OCI-LY3 (cell line): ENCODE measurements at regions not wholly inside any gene's neighbourhood (a gene's known extent, or its start where the extent isn't known, plus 50 kb on each side); places are given as distances from the start of the nearest gene placed in this dataset.

ENCODE experiments used
- H2AFZ ChIP-seq: fragments of 200-600, 300-600 bp; shearing (Covaris generic); 2 replicates; pipeline ENCODE4 v1.6.0; 2014; ENCODE audit warnings: antibody characterized with exemption, low read depth, low read length
- H3K27ac ChIP-seq: fragments of 200-600, 300-600 bp; sonication (generic); 2 replicates; pipeline ENCODE4 v1.5.1; 2014; ENCODE audit warnings: mild to moderate bottlenecking, low read length, moderate library complexity, mixed read lengths
- H3K27me3 ChIP-seq: fragments of 200-600, 300-600 bp; sonication (generic); 2 replicates; pipeline ENCODE4 v1.6.1; 2014; ENCODE audit warnings: low read depth, low read length, mixed read lengths
- H3K36me3 ChIP-seq: fragments of 200-600, 300-600 bp; sonication (generic); replicated peaks from 2 replicates; pipeline ENCODE3; 2014; ENCODE audit warnings: low read depth, low read length, mixed read lengths
- H3K4me1 ChIP-seq: fragments of 300-600, 200-600 bp; sonication (generic); 2 replicates; pipeline ENCODE4 v1.6.1; 2014; ENCODE audit warnings: low read length, mixed read lengths
- H3K4me2 ChIP-seq: fragments of 200-600, 300-600 bp; sonication (generic); 2 replicates; pipeline ENCODE4 v1.6.1; 2014; ENCODE audit warnings: low read length, mixed read lengths
- H3K4me3 ChIP-seq: fragments of 300-600, 200-600 bp; sonication (generic); 2 replicates; pipeline ENCODE4 v1.5.1; 2014; ENCODE audit warnings: antibody characterized with exemption, mild to moderate bottlenecking, low read length, moderate library complexity
- H3K79me2 ChIP-seq: fragments of 300-600, 200-600 bp; shearing (Covaris generic); 2 replicates; pipeline ENCODE4 v1.6.1; 2014; ENCODE audit warnings: mild to moderate bottlenecking, low read length, mixed read lengths
- H3K9ac ChIP-seq: fragments of 300-600, 200-600 bp; shearing (Covaris generic); 2 replicates; pipeline ENCODE4 v1.6.0; 2014; ENCODE audit warnings: mild to moderate bottlenecking, low read length, moderate library complexity
- H3K9me3 ChIP-seq: fragments of 200-600, 300-600 bp; shearing (Covaris generic); 2 replicates; pipeline ENCODE4 v1.6.1; 2014; ENCODE audit warnings: low read length, mixed read lengths; ENCODE audit not compliant: insufficient read depth
- H4K20me1 ChIP-seq: fragments of 200-600, 300-600 bp; sonication (generic); 2 replicates; pipeline ENCODE4 v1.6.1; 2016; ENCODE audit warnings: low read length, mixed read lengths; ENCODE audit not compliant: insufficient read depth
- EZH2phosphoT487 ChIP-seq: fragments of 200-600 bp; shearing (Covaris generic); IDR thresholded peaks from 2 replicates; pipeline ENCODE4 v1.6.1; 2018; ENCODE audit warnings: antibody characterized with exemption, mixed run types, low read depth
- TF ChIP-seq, protein P1 (sequence below): fragments of 200-600, 300-600 bp; sonication (generic); IDR thresholded peaks from 2 replicates; pipeline ENCODE4 v1.5.1; 2014; ENCODE audit warnings: antibody characterized with exemption, low read length, low read depth

DNA sequence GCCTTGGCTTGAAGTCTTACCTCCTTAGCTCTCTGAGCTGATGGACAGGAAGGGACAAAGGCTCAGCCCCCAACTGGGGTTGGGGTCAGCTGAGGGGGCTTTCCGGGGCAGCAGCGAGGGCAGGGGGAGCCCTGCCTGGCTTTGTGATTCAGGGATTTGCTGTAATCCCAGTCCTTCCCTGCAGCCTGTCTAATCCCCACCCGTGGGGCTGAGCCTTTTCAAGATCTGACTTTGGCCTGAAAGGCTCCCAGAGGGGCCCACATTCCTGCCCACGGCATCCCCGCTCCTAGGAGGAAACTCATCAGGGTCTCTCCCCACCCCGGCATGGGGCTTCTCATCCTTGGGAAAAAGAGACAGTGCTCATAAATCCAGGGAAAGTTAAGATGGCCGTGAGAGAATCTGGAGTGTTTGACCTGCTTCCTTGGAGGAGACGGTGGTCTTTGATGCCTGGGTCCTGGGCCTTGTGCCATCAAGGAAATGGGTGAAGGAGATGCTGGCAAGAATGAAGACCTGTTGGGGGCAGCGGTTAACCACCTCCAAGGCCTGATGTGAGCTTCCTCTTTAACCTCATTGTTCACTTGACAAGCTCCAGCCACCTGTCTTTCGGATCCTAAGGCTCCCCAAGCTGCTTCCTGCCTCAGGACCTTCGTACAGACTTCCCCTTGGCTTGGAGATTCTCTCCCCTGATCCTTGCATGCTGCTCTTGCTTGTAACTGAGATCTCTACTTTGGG lies 83.1 kb upstream of the WNT4 start:
- Histone ChIP-seq H2AFZ (no peak overlapping the region), H3K9me3 (no peaks in the 10 kb centered on the region), H4K20me1 (no peaks in the 10 kb centered on the region), H3K4me2 (no peak overlapping the region), H3K27ac (no peak overlapping the region), H3K36me3 (peaks cover 5% of the 10 kb centered on the region), H3K9ac (no peak overlapping the region), H3K27me3 (no peaks in the 10 kb centered on the region), H3K79me2 (no peaks in the 10 kb centered on the region), H3K4me1 (peaks cover 12% of the 10 kb centered on the region; the same call in 1 of the 2 replicates), H3K4me3 (no peak overlapping the region)
- TF ChIP-seq EZH2phosphoT487, result no peak
- TF ChIP-seq, protein P1, sequence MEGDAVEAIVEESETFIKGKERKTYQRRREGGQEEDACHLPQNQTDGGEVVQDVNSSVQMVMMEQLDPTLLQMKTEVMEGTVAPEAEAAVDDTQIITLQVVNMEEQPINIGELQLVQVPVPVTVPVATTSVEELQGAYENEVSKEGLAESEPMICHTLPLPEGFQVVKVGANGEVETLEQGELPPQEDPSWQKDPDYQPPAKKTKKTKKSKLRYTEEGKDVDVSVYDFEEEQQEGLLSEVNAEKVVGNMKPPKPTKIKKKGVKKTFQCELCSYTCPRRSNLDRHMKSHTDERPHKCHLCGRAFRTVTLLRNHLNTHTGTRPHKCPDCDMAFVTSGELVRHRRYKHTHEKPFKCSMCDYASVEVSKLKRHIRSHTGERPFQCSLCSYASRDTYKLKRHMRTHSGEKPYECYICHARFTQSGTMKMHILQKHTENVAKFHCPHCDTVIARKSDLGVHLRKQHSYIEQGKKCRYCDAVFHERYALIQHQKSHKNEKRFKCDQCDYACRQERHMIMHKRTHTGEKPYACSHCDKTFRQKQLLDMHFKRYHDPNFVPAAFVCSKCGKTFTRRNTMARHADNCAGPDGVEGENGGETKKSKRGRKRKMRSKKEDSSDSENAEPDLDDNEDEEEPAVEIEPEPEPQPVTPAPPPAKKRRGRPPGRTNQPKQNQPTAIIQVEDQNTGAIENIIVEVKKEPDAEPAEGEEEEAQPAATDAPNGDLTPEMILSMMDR, result no peak

DNA sequence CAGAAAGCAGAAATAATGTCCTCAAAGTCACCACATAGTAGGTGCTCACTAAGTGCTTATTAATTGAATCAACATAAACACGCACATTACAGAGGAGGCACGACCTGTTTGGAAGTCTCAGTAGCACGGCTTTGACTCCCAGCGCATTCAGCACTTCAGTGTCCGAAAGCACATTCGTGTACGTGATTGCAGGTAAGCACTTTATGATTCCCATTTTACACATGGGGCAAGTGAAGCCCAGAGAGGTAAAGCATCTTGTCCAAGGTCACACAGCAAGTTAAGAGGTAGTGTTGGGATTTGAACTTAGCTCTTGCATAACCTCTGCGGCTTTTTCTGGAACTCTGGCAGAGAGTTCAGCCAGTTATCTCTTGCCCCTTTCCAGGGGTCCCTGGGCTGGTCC lies 85.2 kb upstream of the WNT4 start:
- Histone ChIP-seq H3K4me3 (no peak overlapping the region), H4K20me1 (no peaks in the 10 kb centered on the region), H3K9ac (no peak overlapping the region), H3K36me3 (peaks cover 5% of the 10 kb centered on the region), H3K4me1 (peaks cover 12% of the 10 kb centered on the region; the same call in 1 of the 2 replicates), H2AFZ (no peak overlapping the region), H3K27ac (no peak overlapping the region), H3K27me3 (no peaks in the 10 kb centered on the region), H3K9me3 (no peaks in the 10 kb centered on the region), H3K79me2 (no peaks in the 10 kb centered on the region), H3K4me2 (no peak overlapping the region)
- TF ChIP-seq EZH2phosphoT487, result no peak
- TF ChIP-seq, protein P1, result no peak

DNA sequence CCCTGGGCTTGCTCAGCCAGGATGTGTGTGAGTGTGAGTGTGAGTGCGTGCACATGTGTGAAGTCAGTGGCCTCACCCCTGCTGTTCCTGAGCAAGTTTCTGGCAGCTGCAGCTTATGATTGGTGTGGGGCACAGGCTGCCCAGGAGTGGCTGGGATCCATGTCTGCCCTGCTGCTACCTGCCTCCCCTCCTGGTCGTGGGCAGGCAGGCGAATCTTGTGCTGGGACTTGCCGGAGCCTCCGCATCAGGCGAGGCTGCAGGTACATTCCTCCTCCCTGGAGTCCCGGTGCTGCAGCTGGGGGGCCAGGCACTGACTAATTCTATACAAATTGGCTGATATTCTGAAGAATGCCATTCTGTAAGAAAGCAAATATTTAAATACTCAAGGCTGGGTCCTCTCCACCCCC lies 85.6 kb upstream of the WNT4 start:
- Histone ChIP-seq H3K4me3 (no peak overlapping the region), H4K20me1 (no peaks in the 10 kb centered on the region), H3K4me2 (no peak overlapping the region), H3K27me3 (no peaks in the 10 kb centered on the region), H2AFZ (no peak overlapping the region), H3K79me2 (no peaks in the 10 kb centered on the region), H3K4me1 (peaks cover 12% of the 10 kb centered on the region; the same call in 1 of the 2 replicates), H3K9me3 (no peaks in the 10 kb centered on the region), H3K9ac (no peak overlapping the region), H3K36me3 (peaks cover 5% of the 10 kb centered on the region), H3K27ac (no peak overlapping the region)
- TF ChIP-seq, protein P1, result no peak
- no peak for TF ChIP-seq EZH2phosphoT487

DNA sequence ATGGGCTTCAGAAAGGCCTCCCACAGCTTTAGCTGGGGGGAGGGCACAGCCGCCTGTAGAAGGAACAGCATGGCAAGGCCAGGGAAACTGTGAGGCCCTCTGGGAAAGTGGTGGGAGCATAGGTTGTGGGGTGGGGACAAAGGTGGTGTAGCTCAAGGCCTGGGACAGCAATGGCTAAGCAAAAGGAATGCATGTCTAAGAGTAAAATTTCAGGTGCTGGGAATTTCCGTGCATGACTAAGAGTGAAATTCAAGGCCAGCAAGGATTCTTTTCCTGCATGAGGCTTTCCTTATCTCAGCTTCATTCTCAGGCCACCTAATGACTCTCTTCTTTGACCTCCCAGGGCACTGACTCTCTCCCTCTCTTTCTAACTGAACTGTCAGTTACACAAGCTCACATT lies 86.5 kb upstream of the WNT4 start:
- TF ChIP-seq EZH2phosphoT487, result no peak
- TF ChIP-seq, protein P1, result no peak

More for the DNA sequence above, 86.5 kb upstream of the WNT4 start:
- no peak overlapping the region for H3K27ac ChIP-seq
- no peak overlapping the region for H3K4me3 ChIP-seq
- no peak overlapping the region for H3K9ac ChIP-seq
- H2AFZ ChIP-seq, result no peak overlapping the region
- H4K20me1 ChIP-seq, result no peaks in the 10 kb centered on the region
- peaks cover 5% of the 10 kb centered on the region for H3K36me3 ChIP-seq
- H3K27me3 ChIP-seq, result no peaks in the 10 kb centered on the region
- H3K79me2 ChIP-seq, result no peaks in the 10 kb centered on the region
- peaks cover 12% of the 10 kb centered on the region; the same call in 1 of the 2 replicates for H3K4me1 ChIP-seq
- H3K4me2 ChIP-seq, result no peak overlapping the region
- H3K9me3 ChIP-seq, result no peaks in the 10 kb centered on the region
